HCT116 (cell line): ENCODE measurements at regions not wholly inside any gene's neighbourhood (a gene's known extent, or its start where the extent isn't known, plus 50 kb on each side); places are given as distances from the start of the nearest gene placed in this dataset.

Experiments used
- ATAC-seq: fragments of 200-7000 bp; cut with Tn5 transposase; 2 replicates; pipeline ENCODE4 v1.9.1; 2020; ENCODE audit warnings: mild to moderate bottlenecking, moderate library complexity
- BruUV-seq: library from RNA; stranded (reverse); fragments of 400-500 nt; replicated peaks from 2 replicates; lab custom pipeline; 2021; lab: Mats Ljungman, UMichigan
- CTCF ChIA-PET: fragments of 300-600 bp; sonication (Branson Sonifier 250); formaldehyde crosslinking; loops from one replicate; lab custom pipeline; 2021; ENCODE audit warnings: antibody characterized with exemption; lab: Charles Lee
- POLR2A ChIA-PET: fragments of 300-600, 350-600 bp; sonication (Branson Sonifier 250); formaldehyde crosslinking; loops from one replicate; lab custom pipeline; 2021; ENCODE audit warnings: antibody characterized with exemption; lab: Charles Lee
- RAD21 ChIA-PET, 2 experiments: fragments of 300-600 bp; sonication (Branson Sonifier 250); formaldehyde crosslinking; loops; one replicate each; lab custom pipeline; 2023; ENCODE audit warnings: low total read pairs in 2 of 2; ENCODE audit not compliant: uncharacterized antibody in 2 of 2, unreplicated experiment in 2 of 2, low non-redundant PET in 1 of 2; lab: Charles Lee
- DNase-seq: peaks from one replicate; pipeline ENCODE4 v3.0.0-alpha.2; 2010; ENCODE audit warnings: low read depth, low spot score
- H2AFZ ChIP-seq: fragments of 200-600 bp; shearing (Covaris generic), sonication (generic); 2 replicates; pipeline ENCODE4 v1.6.1; 2017; ENCODE audit warnings: low read depth, mixed run types, mixed read lengths, antibody characterized with exemption, low read length; ENCODE audit not compliant: poor library complexity, severe bottlenecking
- H3K27ac ChIP-seq: 2 replicates; pipeline ENCODE4 v1.5.1; 2012; ENCODE audit warnings: low read depth, low read length
- H3K27me3 ChIP-seq: fragments of 200-600 bp; sonication (generic); 2 replicates; pipeline ENCODE4 v1.6.1; 2016; ENCODE audit warnings: mixed run types, low read length, mixed read lengths; ENCODE audit not compliant: insufficient read depth
- H3K36me3 ChIP-seq, 2 experiments: fragments of 200-500 bp in 1 of 2; fragments of 200-600 bp in 1 of 2; sonication (Bioruptor generic) in 1 of 2; sonication (generic) in 1 of 2; 2 replicates each; pipeline versions ENCODE4 v1.5.1 to v1.6.1; 2014 to 2016; ENCODE audit warnings: low read length in 2 of 2, inconsistent platforms in 1 of 2, mixed read lengths in 1 of 2, mixed run types in 1 of 2; ENCODE audit not compliant: insufficient read depth in 2 of 2, control insufficient read depth in 1 of 2
- H3K4me1 ChIP-seq, 2 experiments: fragments of 200-600 bp in 1 of 2; sonication (generic) in 1 of 2; 2 replicates each; pipeline versions ENCODE4 v1.5.1 to v1.6.1; 2012 to 2017; ENCODE audit warnings: low read length in 2 of 2, inconsistent platforms in 1 of 2, mild to moderate bottlenecking in 1 of 2, mixed read lengths in 1 of 2, mixed run types in 1 of 2, moderate library complexity in 1 of 2; ENCODE audit not compliant: insufficient read depth in 2 of 2, control insufficient read depth in 1 of 2
- H3K4me2 ChIP-seq: fragments of 200-600 bp; sonication (generic); 2 replicates; pipeline ENCODE4 v1.6.1; 2017; ENCODE audit warnings: mixed run types, low read length, mixed read lengths
- H3K4me3 ChIP-seq, 2 experiments: fragments of 200-600 bp in 1 of 2; sonication (generic) in 1 of 2; replicated peaks in 1 of 2; 2 replicates each; pipeline ENCODE4 v1.5.1; 2011 to 2016; ENCODE audit warnings: low read length in 2 of 2, control low read depth in 1 of 2, low read depth in 1 of 2, mild to moderate bottlenecking in 1 of 2, mixed read lengths in 1 of 2, mixed run types in 1 of 2
- H3K79me2 ChIP-seq: fragments of 200-600 bp; sonication (generic); 2 replicates; pipeline ENCODE4 v1.6.1; 2017; ENCODE audit warnings: mild to moderate bottlenecking, mixed run types, low read length, moderate library complexity, mixed read lengths; ENCODE audit not compliant: insufficient read depth
- H3K9ac ChIP-seq: fragments of 200-600 bp; sonication (generic); 2 replicates; pipeline ENCODE4 v1.6.1; 2016; ENCODE audit warnings: low read length, mixed read lengths
- H3K9me2 ChIP-seq: fragments of 200-600 bp; sonication (generic), shearing (Covaris generic); 2 replicates; pipeline ENCODE4 v1.6.1; 2017; ENCODE audit warnings: mixed run types, mild to moderate bottlenecking, moderate library complexity; ENCODE audit not compliant: insufficient read depth
- H3K9me3 ChIP-seq, 2 experiments: fragments of 200-500 bp in 1 of 2; fragments of 200-600 bp in 1 of 2; sonication (Bioruptor generic) in 1 of 2; sonication (generic) in 1 of 2; 2 replicates each; pipeline ENCODE4 v1.6.1; 2014 to 2017; ENCODE audit warnings: low read length in 2 of 2, mixed read lengths in 2 of 2, inconsistent platforms in 1 of 2, low read depth in 1 of 2, mild to moderate bottlenecking in 1 of 2, mixed run types in 1 of 2, moderate library complexity in 1 of 2; ENCODE audit not compliant: control insufficient read depth in 1 of 2, insufficient read depth in 1 of 2
- H4K20me1 ChIP-seq: fragments of 200-600 bp; sonication (generic), shearing (Covaris generic); 2 replicates; pipeline ENCODE4 v1.6.1; 2017; ENCODE audit warnings: mixed run types, mild to moderate bottlenecking, moderate library complexity; ENCODE audit not compliant: insufficient read depth
- CBX3 ChIP-seq: IDR thresholded peaks from 2 replicates; pipeline ENCODE4 v1.6.1; 2012; ENCODE audit warnings: low read depth
- CTCF ChIP-seq, 3 experiments: fragments of 200-600 bp in 1 of 3; sonication (generic) in 1 of 3; IDR thresholded peaks in 2 of 3; conservative IDR thresholded peaks in 1 of 3; 2 replicates each; pipeline ENCODE4 v1.5.1; 2012 to 2017; ENCODE audit warnings: low read depth in 2 of 3, low read length in 2 of 3, antibody characterized with exemption in 1 of 3, borderline replicate concordance in 1 of 3, control low read depth in 1 of 3, mild to moderate bottlenecking in 1 of 3, mixed read lengths in 1 of 3, mixed run types in 1 of 3, moderate library complexity in 1 of 3; ENCODE audit not compliant: insufficient read depth in 1 of 3
- EGR1 ChIP-seq: IDR thresholded peaks from 2 replicates; pipeline ENCODE4 v1.6.1; 2012; ENCODE audit warnings: low read depth
- FOSL1 ChIP-seq: IDR thresholded peaks from 2 replicates; pipeline ENCODE4 v1.6.1; 2012; ENCODE audit warnings: low read depth
- JUND ChIP-seq: IDR thresholded peaks from 2 replicates; pipeline ENCODE4 v1.6.1; 2012
- MAX ChIP-seq: IDR thresholded peaks from 2 replicates; pipeline ENCODE4 v1.6.1; 2012
- POLR2A ChIP-seq: IDR thresholded peaks from 2 replicates; pipeline ENCODE4 v1.7.0; 2011; ENCODE audit warnings: borderline replicate concordance; ENCODE audit not compliant: insufficient read depth, insufficient read length; ENCODE audit errors: extremely low read depth
- SIN3A ChIP-seq: IDR thresholded peaks from 2 replicates; pipeline ENCODE4 v1.6.1; 2012; ENCODE audit warnings: low read depth
- SRF ChIP-seq: IDR thresholded peaks from 2 replicates; pipeline ENCODE4 v1.6.1; 2012; ENCODE audit warnings: low read depth
- TCF7L2 ChIP-seq: IDR thresholded peaks from 2 replicates; pipeline ENCODE4 v1.7.0; 2011; ENCODE audit warnings: borderline replicate concordance, inconsistent platforms; ENCODE audit not compliant: insufficient read depth, insufficient read length; ENCODE audit errors: extremely low read depth
- YY1 ChIP-seq: IDR thresholded peaks from 2 replicates; pipeline ENCODE4 v1.6.1; 2011; ENCODE audit warnings: low read length, low read depth, moderate library complexity, mild to moderate bottlenecking; ENCODE audit not compliant: insufficient replicate concordance; ENCODE audit errors: extremely low read depth
- ZBTB33 ChIP-seq: IDR thresholded peaks from 2 replicates; pipeline ENCODE4 v1.6.1; 2011; ENCODE audit warnings: mild to moderate bottlenecking, low read length, moderate library complexity; ENCODE audit not compliant: insufficient replicate concordance; ENCODE audit errors: extremely low read depth
- intact Hi-C: fragments of 100-400 bp; cut with micrococcal nuclease; formaldehyde crosslinking; loops from 2 replicates; pipeline ENCODE4 v1.10.0; 2022
- TF ChIP-seq, protein P1 (sequence below): IDR thresholded peaks from 2 replicates; pipeline ENCODE4 v1.6.1; 2012; ENCODE audit warnings: low read depth

GRCh38 chr13:40348096-40348679 lies 318.3 kb downstream of the FOXO1 start:
- TF ChIP-seq CBX3 (no peak), TCF7L2 (no peak), MAX (no peak), POLR2A (no peak), JUND (no peak), SIN3A (no peak), FOSL1 (no peak), YY1 (no peak), CTCF (IDR thresholded peaks at IDR 0.05 in 2 of 3, conservative IDR thresholded peaks at IDR 0.05 in 1 of 3; ENCODE audit: borderline replicate concordance in 1 of 3, insufficient read depth in 1 of 3, low read depth in 2 of 3, low read length in 2 of 3) (no peak), SRF (no peak), EGR1 (no peak), ZBTB33 (no peak)
- TF ChIP-seq, protein P1, sequence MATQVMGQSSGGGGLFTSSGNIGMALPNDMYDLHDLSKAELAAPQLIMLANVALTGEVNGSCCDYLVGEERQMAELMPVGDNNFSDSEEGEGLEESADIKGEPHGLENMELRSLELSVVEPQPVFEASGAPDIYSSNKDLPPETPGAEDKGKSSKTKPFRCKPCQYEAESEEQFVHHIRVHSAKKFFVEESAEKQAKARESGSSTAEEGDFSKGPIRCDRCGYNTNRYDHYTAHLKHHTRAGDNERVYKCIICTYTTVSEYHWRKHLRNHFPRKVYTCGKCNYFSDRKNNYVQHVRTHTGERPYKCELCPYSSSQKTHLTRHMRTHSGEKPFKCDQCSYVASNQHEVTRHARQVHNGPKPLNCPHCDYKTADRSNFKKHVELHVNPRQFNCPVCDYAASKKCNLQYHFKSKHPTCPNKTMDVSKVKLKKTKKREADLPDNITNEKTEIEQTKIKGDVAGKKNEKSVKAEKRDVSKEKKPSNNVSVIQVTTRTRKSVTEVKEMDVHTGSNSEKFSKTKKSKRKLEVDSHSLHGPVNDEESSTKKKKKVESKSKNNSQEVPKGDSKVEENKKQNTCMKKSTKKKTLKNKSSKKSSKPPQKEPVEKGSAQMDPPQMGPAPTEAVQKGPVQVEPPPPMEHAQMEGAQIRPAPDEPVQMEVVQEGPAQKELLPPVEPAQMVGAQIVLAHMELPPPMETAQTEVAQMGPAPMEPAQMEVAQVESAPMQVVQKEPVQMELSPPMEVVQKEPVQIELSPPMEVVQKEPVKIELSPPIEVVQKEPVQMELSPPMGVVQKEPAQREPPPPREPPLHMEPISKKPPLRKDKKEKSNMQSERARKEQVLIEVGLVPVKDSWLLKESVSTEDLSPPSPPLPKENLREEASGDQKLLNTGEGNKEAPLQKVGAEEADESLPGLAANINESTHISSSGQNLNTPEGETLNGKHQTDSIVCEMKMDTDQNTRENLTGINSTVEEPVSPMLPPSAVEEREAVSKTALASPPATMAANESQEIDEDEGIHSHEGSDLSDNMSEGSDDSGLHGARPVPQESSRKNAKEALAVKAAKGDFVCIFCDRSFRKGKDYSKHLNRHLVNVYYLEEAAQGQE: no peak
- Histone ChIP-seq H3K4me3 (no peak overlapping the region), H3K9me2 (no peaks in the 10 kb centered on the region), H3K36me3 (no peaks in the 10 kb centered on the region), H3K9me3 (no peaks in the 10 kb centered on the region), H3K27me3 (no peaks in the 10 kb centered on the region), H3K27ac (no peak overlapping the region), H3K4me2 (no peak overlapping the region), H3K9ac (no peak overlapping the region), H3K4me1 (no peaks in the 10 kb centered on the region), H2AFZ (no peak overlapping the region), H3K79me2 (no peaks in the 10 kb centered on the region), H4K20me1 (no peaks in the 10 kb centered on the region)
- DNase-seq: no peak
- intact Hi-C loops: no loop called here
- no peak for ATAC-seq
- CTCF ChIA-PET: no interaction called here
- BruUV-seq: no TSS peak
- RAD21 ChIA-PET: no interaction called here
- POLR2A ChIA-PET: no interaction called here
